HS-5 (cell line): ENCODE measurements at regions not wholly inside any gene's neighbourhood (a gene's known extent, or its start where the extent isn't known, plus 50 kb on each side); places are given as distances from the start of the nearest gene placed in this dataset.
A peak's percentile ranks its signal among the peaks of the same experiment; 100 is the strongest.
"Not testable (repeated sequence)": the region's sequence is repeated elsewhere in the genome, so short reads cannot be mapped to it uniquely, and the experiment has no call there.

Source experiments
- DNase-seq: peaks from one replicate; pipeline ENCODE4 v3.0.0-alpha.2; 2012; ENCODE audit warnings: low read depth

GRCh38 chr2:173468266-173468793 lies 113.7 kb downstream of the CDCA7 start:
- no peak for DNase-seq

GRCh38 chr2:173472112-173472511 lies 117.4 kb downstream of the CDCA7 start:
- no peak for DNase-seq

DNA sequence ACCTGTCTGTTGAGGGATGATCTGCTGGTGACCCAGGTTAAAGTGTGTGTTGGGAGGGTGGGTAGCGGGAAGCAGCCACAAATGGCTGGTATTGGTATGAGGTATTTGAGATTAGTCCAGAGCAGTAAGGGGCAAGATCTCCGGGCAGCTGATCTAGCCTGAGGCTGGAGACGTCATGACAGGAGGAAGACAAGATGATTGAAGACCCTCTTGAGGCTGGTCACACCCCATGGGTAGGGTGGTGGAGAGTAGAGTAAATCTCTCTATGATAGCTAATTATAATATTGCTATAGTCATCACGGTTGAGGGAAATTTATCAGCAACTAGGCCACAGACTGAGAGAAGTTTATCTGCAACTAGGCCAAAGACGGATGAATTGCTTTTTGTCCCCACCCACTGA lies 128.5 kb downstream of the CDCA7 start:
- DNase-seq = no peak

DNA sequence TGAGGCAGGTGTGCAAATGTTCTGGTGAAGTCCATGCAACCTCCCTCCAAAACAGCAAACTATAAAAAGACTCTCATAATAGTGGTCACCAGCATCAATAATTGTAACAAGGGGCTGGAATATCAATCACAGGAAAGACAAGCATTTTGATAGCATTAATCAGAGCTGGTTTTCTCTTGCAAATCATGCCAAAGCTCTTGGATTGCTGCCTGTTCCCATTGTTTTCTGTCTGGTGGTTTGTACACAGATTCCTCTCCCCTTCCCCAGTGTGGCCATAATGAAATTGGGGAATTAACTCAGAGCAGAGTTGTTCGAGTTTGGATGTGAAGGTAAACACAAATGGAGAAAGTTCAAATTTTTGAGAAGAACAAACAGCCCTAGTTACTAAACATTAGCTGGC lies 134.2 kb downstream of the CDCA7 start:
- no peak for DNase-seq

DNA sequence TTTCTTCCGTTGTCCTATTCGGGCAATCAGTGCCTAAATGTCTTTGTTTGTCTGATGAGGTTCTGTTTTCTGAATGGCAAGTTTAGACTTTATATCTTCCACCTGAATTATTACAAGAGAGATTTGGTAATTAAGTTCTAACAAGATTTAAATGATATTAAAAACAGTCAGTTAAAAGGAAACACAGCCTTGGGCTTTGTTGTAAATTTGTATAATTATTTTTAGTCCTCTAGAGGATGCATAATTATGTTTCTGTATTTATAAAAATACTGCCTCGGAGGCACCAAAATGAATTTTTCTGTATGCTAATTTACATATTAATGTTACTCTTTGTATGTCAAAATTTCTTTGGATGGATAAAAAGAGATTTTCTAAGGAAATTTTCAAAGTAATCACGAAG lies 136.7 kb downstream of the CDCA7 start:
- DNase-seq = no peak

DNA sequence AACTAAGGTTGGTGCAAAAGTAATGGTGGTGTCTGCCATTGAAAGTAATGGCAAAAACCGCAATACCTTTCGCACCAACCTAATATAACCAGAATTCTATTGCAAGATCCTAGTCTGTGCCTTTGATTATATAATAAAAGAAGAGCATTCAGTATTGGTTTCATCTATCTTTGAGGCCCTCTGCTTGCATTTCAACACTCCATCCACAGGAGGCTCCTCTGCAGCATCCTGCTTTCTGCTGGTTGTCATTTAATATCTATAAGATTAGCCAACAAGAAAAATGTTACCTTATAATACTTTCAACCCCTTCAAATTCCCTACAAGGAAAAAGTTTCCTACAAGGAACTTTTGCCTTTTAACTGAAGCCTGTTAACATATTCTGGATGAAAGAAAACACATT lies 139.2 kb downstream of the CDCA7 start:
- DNase-seq = no peak

- DNase-seq = peak; percentile 29
Observed at GRCh38 chr2:173496746-173497145, 142.1 kb downstream of the CDCA7 start.

- DNase-seq = no peak
Observed at GRCh38 chr2:173500953-173501352, 146.3 kb downstream of the CDCA7 start.

DNA sequence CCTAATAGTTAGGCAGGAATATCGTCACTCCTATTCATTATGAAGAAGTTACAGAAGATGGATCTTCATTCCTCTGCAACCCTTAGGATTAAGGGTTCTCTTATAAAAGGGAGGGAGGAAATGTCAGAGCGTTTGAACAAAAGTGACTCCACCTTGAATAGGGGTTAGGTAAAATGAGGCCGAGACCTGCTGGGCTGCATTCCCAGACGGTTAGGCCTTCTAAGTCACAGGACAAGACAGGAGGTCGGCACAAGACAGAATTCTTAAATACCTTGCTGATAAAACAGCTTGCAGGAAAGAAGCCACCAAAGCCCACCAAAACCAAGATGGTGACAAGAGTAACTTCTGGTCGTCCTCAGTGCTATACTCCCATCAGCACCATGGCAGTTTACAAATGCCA lies 147.6 kb downstream of the CDCA7 start:
- no peak for DNase-seq

- no peak for DNase-seq
Observed at GRCh38 chr2:173511357-173511756, 156.7 kb downstream of the CDCA7 start.

- no peak for DNase-seq
Observed at GRCh38 chr2:173511942-173512341, 157.3 kb downstream of the CDCA7 start.

GRCh38 chr2:173513107-173513727 lies 158.5 kb downstream of the CDCA7 start:
- no peak for DNase-seq

DNA sequence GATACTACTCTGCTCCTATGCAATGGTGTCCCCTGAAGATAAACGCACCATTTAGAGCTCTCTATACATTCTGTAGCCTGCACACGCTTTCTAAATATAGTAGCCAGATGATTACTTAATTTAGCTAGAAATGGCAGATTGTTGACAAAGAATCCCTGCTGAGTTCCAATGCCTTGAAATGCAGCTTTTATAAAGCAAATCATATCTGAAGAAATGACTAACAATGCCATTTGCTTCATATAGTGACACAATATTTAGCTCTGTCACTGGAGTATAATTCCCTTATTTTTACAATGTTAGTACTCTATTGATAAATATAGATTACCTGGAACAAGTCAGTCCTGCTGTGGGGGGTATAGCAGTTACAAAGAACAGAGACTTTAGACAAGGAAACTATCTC lies 166.2 kb downstream of the CDCA7 start:
- DNase-seq = no peak

GRCh38 chr2:173521450-173522192 lies 166.9 kb downstream of the CDCA7 start:
- DNase-seq = peak; percentile 15

DNA sequence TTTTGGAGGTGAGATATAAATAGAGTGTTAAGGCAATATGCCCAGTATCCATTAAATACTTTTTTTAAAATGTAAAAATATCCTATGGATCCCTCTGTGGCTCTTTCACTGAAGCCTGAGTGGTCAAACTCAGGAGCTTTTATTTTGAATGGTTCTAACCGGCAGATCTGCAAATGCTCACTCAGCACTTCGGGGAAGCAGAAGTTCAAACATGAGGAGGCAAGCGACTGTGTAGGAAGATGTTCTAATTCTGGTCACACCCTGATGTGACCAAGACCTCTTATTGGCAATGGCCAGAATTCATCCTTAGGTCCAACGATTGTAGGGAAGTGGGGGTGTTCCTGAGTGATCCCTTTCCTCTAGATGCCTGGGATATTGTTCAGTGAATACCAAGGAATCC lies 168.8 kb downstream of the CDCA7 start:
- no peak for DNase-seq

DNA sequence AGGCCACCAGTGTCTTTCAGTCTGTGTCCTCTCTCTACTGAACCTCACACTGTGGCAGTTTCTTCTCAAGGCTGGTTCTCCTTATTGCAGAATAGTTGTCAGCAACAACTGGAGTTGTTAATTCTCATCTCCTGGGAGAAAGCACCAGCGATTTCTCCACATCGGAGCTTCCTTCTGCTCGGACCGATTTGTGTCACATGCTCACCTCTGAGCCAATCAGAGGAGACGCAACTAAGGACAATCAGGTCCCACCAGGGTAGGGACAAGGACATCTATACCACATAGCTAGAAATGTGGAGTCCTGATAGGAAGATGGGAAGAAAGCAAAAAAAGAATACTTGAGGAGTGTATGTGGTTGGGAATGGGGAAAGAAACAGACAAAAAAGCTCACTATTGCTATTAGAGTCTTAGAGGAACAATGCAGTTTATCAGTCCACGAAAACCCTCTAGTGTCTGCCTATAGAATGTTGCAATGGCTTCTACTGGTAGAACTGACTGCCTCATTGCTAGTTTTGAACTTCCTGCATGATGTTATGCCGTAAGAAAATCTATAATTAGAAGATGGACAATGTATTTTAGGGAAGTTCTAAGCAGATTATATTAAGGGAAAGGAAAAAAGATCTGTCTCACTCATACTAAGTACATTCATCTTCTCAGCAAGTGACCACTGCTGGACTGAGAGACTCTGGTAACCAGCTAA lies 169.7 kb downstream of the CDCA7 start:
- no peak for DNase-seq

DNA sequence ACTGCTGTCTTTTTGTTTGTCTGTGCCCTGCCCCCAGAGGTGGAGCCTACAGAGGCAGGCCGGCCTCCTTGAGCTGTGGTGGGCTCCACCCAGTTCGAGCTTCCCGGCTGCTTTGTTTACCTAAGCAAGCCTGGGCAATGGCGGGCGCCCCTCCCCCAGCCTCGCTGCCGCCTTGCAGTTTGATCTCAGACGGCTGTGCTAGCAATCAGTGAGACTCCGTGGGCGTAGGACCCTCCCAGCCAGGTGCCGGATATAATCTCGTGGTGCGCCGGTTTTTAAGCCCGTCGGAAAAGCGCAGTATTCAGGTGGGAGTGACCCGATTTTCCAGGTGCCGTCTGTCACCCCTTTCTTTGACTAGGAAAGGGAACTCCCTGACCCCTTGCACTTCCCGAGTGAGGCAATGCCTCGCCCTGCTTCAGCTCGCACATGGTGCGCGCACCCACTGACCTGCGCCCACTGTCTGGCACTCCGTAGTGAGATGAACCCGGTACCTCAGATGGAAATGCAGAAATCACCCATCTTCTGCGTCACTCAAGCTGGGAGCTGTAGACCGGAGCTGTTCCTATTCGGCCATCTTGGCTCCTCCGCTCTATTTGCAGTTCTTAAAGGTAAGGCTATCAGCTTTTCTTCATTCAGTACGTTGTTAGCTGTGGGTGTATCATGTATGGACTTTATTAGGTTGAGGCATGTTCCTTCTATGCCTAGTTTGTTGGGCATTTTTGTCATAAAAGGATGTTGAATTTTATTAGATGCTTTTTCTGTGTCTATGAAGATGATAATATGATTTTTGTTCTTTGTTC lies 178.3 kb downstream of the CDCA7 start:
- DNase-seq = not testable (repeated sequence)

DNA sequence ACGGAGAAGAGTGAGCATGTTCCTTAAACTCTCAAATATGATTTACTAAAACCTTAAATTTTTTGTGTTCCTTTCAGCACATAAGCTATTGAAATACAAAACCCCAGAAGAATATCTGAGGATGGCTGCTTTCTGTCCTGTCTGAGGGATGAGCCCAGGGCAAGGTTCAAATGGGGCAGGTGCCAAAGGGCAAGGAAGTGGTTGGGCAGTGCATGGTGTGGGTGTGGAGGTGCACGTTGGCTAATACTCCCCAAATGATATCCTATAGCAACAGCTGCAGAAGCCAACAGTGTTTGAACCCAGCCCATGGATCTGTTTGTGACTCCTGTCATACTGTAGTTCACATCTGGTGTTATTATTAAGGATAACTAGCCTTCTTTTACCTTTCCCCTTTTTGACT lies 183.0 kb downstream of the CDCA7 start:
- no peak for DNase-seq

DNA sequence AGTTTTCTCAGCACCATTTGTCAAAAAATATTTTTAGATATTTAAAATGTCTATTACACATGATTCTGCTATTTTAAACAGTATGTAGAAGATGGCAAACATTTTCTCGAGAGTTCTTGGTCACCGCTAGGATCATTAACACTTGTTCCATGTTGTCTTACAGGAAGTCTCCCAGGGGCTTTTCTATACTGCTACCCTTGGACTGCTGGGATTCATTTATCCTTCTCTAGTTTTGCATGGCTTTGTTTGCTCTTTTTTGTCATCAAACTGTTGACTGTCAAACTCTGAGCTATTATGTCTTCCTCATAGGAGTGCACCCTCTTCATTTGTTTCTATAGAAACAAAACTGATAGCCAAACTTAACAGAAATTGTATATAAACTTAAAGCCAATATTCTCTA lies 184.9 kb downstream of the CDCA7 start:
- no peak for DNase-seq

- DNase-seq = no peak
Observed at GRCh38 chr2:173544641-173545363, 190.1 kb downstream of the CDCA7 start.

DNA sequence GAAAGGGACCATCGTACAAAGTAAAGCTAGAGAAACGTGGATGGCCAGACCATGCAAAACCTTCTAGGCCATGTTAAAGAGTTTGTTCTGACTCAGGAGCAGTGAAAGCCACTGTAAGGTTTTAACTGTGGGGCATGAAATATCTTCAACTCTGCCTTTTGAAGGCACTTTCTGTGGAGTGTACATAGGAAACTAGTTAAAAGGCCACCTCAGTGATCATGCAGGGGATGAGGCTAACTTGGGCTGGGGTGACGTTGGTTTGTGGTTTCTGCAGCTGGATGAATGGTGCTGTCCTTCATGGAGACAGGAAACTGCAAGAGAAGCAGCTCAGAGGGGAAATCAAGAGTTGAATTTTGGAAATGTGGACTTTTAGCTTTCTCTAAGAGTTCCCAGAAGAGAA lies 190.7 kb downstream of the CDCA7 start:
- DNase-seq = no peak

DNA sequence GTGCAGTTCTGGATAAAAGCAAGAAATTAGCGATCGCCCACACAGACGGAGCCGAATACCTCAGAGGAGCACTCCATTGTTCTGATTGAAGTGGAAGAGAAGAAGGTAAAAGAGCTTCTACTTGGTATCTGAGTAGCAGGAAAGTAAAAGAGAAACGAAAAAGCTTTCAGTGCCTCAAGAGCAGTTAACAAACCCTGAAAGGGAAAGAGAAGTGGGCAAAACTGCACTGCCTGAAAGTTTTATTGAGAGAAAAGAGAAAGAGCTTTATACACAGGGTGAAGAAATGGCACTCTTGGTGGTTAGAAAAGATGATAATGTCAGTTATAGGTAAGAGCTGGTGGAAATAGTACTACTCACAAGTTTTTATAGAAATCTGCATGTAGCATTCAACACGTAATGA lies 192.8 kb downstream of the CDCA7 start:
- DNase-seq = no peak
